SK-N-SH (cell line): ENCODE measurements at regions not wholly inside any gene's neighbourhood (a gene's known extent, or its start where the extent isn't known, plus 50 kb on each side); places are given as distances from the start of the nearest gene placed in this dataset.

Experiments
- CTCF ChIA-PET: fragments of 300-600, 350-600 bp; formaldehyde crosslinking; extraction: SDS; loops from one replicate; lab custom pipeline; 2021; lab: Yijun Ruan, JAX
- POLR2A ChIA-PET: fragments of 350-600 bp; sonication (Branson Sonifier 250); formaldehyde crosslinking; extraction: SDS; loops from one replicate; lab custom pipeline; 2020; ENCODE audit warnings: antibody characterized with exemption, inconsistent platforms; lab: Yijun Ruan, JAX
- DNase-seq: peaks from one replicate; pipeline ENCODE4 v3.0.0; 2012
- H2AFZ ChIP-seq: fragments of 200-600 bp; sonication (generic); 2 replicates; pipeline ENCODE4 v1.8.1; 2016; ENCODE audit warnings: antibody characterized with exemption, mild to moderate bottlenecking, low read depth
- H3F3A ChIP-seq: fragments of 200-600 bp; sonication (generic); replicated peaks from 2 replicates; pipeline ENCODE3; 2016; ENCODE audit warnings: antibody characterized with exemption, mild to moderate bottlenecking; ENCODE audit not compliant: insufficient read depth
- H3K27ac ChIP-seq, 2 experiments: fragments of 200-500 bp in 1 of 2; fragments of 200-600 bp in 1 of 2; sonication (Bioruptor generic) in 1 of 2; sonication (generic), shearing (Covaris generic) in 1 of 2; 2 replicates each; pipeline versions ENCODE4 v1.5.1 to v1.6.1; 2014 to 2016; ENCODE audit warnings: low read depth in 2 of 2, inconsistent platforms in 1 of 2, low read length in 1 of 2, mild to moderate bottlenecking in 1 of 2, mixed read lengths in 1 of 2
- H3K27me3 ChIP-seq: fragments of 200-600 bp; sonication (generic), shearing (Covaris generic); 2 replicates; pipeline ENCODE4 v1.6.1; 2016; ENCODE audit warnings: mixed run types; ENCODE audit not compliant: insufficient read depth
- H3K36me3 ChIP-seq, 2 experiments: fragments of 200-500 bp in 1 of 2; fragments of 200-600 bp in 1 of 2; sonication (Bioruptor generic) in 1 of 2; sonication (generic) in 1 of 2; replicated peaks in 1 of 2; 2 replicates each; pipeline versions ENCODE3 to v1.5.1; 2014 to 2016; ENCODE audit warnings: low read length in 1 of 2, mild to moderate bottlenecking in 1 of 2; ENCODE audit not compliant: insufficient read depth in 2 of 2, control insufficient read depth in 1 of 2
- H3K4me1 ChIP-seq, 2 experiments: fragments of 200-500 bp in 1 of 2; fragments of 200-600 bp in 1 of 2; sonication (Bioruptor generic) in 1 of 2; sonication (generic), shearing (Covaris generic) in 1 of 2; 2 replicates each; pipeline versions ENCODE4 v1.5.1 to v1.6.1; 2014 to 2016; ENCODE audit warnings: low read depth in 1 of 2, low read length in 1 of 2, mixed run types in 1 of 2; ENCODE audit not compliant: insufficient read depth in 2 of 2, control insufficient read depth in 1 of 2
- H3K4me2 ChIP-seq: fragments of 200-600 bp; sonication (generic), shearing (Covaris generic); 2 replicates; pipeline ENCODE4 v1.6.1; 2017; ENCODE audit warnings: mixed run types
- H3K4me3 ChIP-seq, 2 experiments: fragments of 200-500 bp in 1 of 2; fragments of 200-600 bp in 1 of 2; sonication (Bioruptor generic) in 1 of 2; sonication (generic), shearing (Covaris generic) in 1 of 2; 2 replicates each; pipeline versions ENCODE4 v1.5.1 to v1.8.1; 2014 to 2016; ENCODE audit warnings: low read depth in 2 of 2, inconsistent platforms in 1 of 2, low read length in 1 of 2, mild to moderate bottlenecking in 1 of 2, mixed read lengths in 1 of 2, moderate library complexity in 1 of 2
- H3K79me2 ChIP-seq: fragments of 200-600 bp; sonication (generic); 2 replicates; pipeline ENCODE4 v1.8.1; 2017; ENCODE audit warnings: mild to moderate bottlenecking; ENCODE audit not compliant: insufficient read depth
- H3K9ac ChIP-seq: fragments of 200-600 bp; sonication (generic); 2 replicates; pipeline ENCODE4 v1.6.1; 2017; ENCODE audit warnings: mixed run types
- H3K9me2 ChIP-seq: fragments of 200-600 bp; sonication (generic); 2 replicates; pipeline ENCODE4 v1.6.1; 2017; ENCODE audit warnings: mixed run types
- H3K9me3 ChIP-seq: fragments of 200-600 bp; sonication (generic); 2 replicates; pipeline ENCODE4 v1.6.1; 2017; ENCODE audit warnings: mixed run types, mild to moderate bottlenecking, moderate library complexity
- H4K20me1 ChIP-seq: fragments of 200-600 bp; sonication (generic); 2 replicates; pipeline ENCODE4 v1.6.1; 2017; ENCODE audit warnings: mild to moderate bottlenecking, mixed run types; ENCODE audit not compliant: insufficient read depth
- EP300 ChIP-seq, 2 experiments: IDR thresholded peaks; 2 replicates each; pipeline versions ENCODE4 v1.4.0 to v1.6.1; 2012; ENCODE audit warnings: borderline replicate concordance in 1 of 2, low read depth in 1 of 2, low read length in 1 of 2
- FOSL2 ChIP-seq: IDR thresholded peaks from 2 replicates; pipeline ENCODE4 v1.4.0; 2012; ENCODE audit warnings: low read depth, mild to moderate bottlenecking, moderate library complexity, borderline replicate concordance
- IRF3 ChIP-seq: fragments of 150-350 bp; IDR thresholded peaks from 2 replicates; pipeline ENCODE4 v1.6.1; 2016; ENCODE audit warnings: mild to moderate bottlenecking, low read depth, low read length
- JUND ChIP-seq: IDR thresholded peaks from 2 replicates; pipeline ENCODE4 v1.4.0; 2012
- MAX ChIP-seq: IDR thresholded peaks from 2 replicates; pipeline ENCODE4 v1.4.0; 2012; ENCODE audit warnings: low read depth
- MEF2A ChIP-seq: IDR thresholded peaks from 2 replicates; pipeline ENCODE4 v1.4.0; 2012; ENCODE audit warnings: low read depth, borderline replicate concordance
- RCOR1 ChIP-seq: fragments of 150-350 bp; IDR thresholded peaks from 2 replicates; pipeline ENCODE4 v1.6.1; 2017; ENCODE audit warnings: antibody characterized with exemption, low read length
- RXRA ChIP-seq: IDR thresholded peaks from 2 replicates; pipeline ENCODE4 v1.4.0; 2012; ENCODE audit warnings: low read depth, mild to moderate bottlenecking, borderline replicate concordance
- SMC3 ChIP-seq: IDR thresholded peaks from 2 replicates; pipeline ENCODE4 v1.6.1; 2012; ENCODE audit warnings: low read depth, low read length, improper control_type of control experiment
- TAF1 ChIP-seq: IDR thresholded peaks from 2 replicates; pipeline ENCODE4 v1.6.1; 2012; ENCODE audit warnings: low read depth, mild to moderate bottlenecking, low read length, moderate library complexity, borderline replicate concordance
- USF1 ChIP-seq: IDR thresholded peaks from 2 replicates; pipeline ENCODE4 v1.4.0; 2012; ENCODE audit warnings: low read depth, borderline replicate concordance
- YY1 ChIP-seq: IDR thresholded peaks from 2 replicates; pipeline ENCODE4 v1.4.0; 2012; ENCODE audit warnings: low read depth, mild to moderate bottlenecking
- ZBTB33 ChIP-seq: IDR thresholded peaks from 2 replicates; pipeline ENCODE4 v1.4.0; 2012; ENCODE audit warnings: low read depth, borderline replicate concordance
- WGBS: methylation state at CpG from one replicate; pipeline ENCODE4 v1.1.6; 2017; ENCODE audit warnings: low lambda C conversion rate; 5-methylcytosine and 5-hydroxymethylcytosine counted together

GRCh38 chr12:124109760-124110159, 136.7 kb downstream of the ZNF664 start:
- POLR2A ChIA-PET, result no interaction called here
- Histone ChIP-seq H3K4me1 (no peaks in the 10 kb centered on the region; a peak in 1 of 4 replicates), H3K27me3 (no peaks in the 10 kb centered on the region), H3K9me3 (no peaks in the 10 kb centered on the region), H3K79me2 (no peaks in the 10 kb centered on the region), H3K9ac (no peak overlapping the region), H4K20me1 (no peaks in the 10 kb centered on the region), H3K36me3 (no peaks in the 10 kb centered on the region), H2AFZ (no peak overlapping the region), H3F3A (no peaks in the 10 kb centered on the region), H3K4me3 (no peak overlapping the region), H3K4me2 (no peak overlapping the region), H3K27ac (no peak overlapping the region), H3K9me2 (no peaks in the 10 kb centered on the region)
- WGBS, result 23% methylated on average over 3 of the region's 3 CpGs
- CTCF ChIA-PET, result no interaction called here
- no peak for TF ChIP-seq JUND
- TF ChIP-seq USF1, result peak; percentile 91
- TF ChIP-seq, all 33 proteins: peak for 1
- DNase-seq, result peak; percentile 57

GRCh38 chr12:124110372-124110883, 137.4 kb downstream of the ZNF664 start:
- POLR2A ChIA-PET, result no interaction called here
- no peak overlapping the region for H2AFZ ChIP-seq
- H3K27ac ChIP-seq, result no peak overlapping the region
- H3K9me2 ChIP-seq, result no peaks in the 10 kb centered on the region
- TF ChIP-seq FOSL2, result no peak
- TF ChIP-seq IRF3, result no peak
- TF ChIP-seq, all 33 proteins: peak for 0
- no peaks in the 10 kb centered on the region for H3K79me2 ChIP-seq
- CTCF ChIA-PET, result no interaction called here
- H3K36me3 ChIP-seq, result no peaks in the 10 kb centered on the region
- no peak overlapping the region for H3K4me3 ChIP-seq
- H3F3A ChIP-seq, result no peaks in the 10 kb centered on the region
- no peak overlapping the region for H3K4me2 ChIP-seq
- no peak for DNase-seq
- H4K20me1 ChIP-seq, result no peaks in the 10 kb centered on the region
- WGBS, result 79% methylated on average over 2 of the region's 2 CpGs
- no peak overlapping the region for H3K9ac ChIP-seq
- H3K27me3 ChIP-seq, result no peaks in the 10 kb centered on the region
- H3K9me3 ChIP-seq, result no peaks in the 10 kb centered on the region
- H3K4me1 ChIP-seq, result no peaks in the 10 kb centered on the region; a peak in 1 of 4 replicates

GRCh38 chr12:124111006-124111405, 138.0 kb downstream of the ZNF664 start:
- CTCF ChIA-PET, result no interaction called here

More at GRCh38 chr12:124111006-124111405, 138.0 kb downstream of the ZNF664 start:
- POLR2A ChIA-PET, result no interaction called here
- H3K27ac ChIP-seq, result no peak overlapping the region
- no peaks in the 10 kb centered on the region for H3F3A ChIP-seq
- 52% methylated on average over 5 of the region's 5 CpGs for WGBS
- H4K20me1 ChIP-seq, result no peaks in the 10 kb centered on the region
- H3K4me1 ChIP-seq, result no peaks in the 10 kb centered on the region; a peak in 1 of 4 replicates
- no peak for DNase-seq
- no peaks in the 10 kb centered on the region for H3K27me3 ChIP-seq
- no peak overlapping the region for H3K9ac ChIP-seq
- no peaks in the 10 kb centered on the region for H3K9me3 ChIP-seq
- no peak overlapping the region for H2AFZ ChIP-seq
- H3K36me3 ChIP-seq, result no peaks in the 10 kb centered on the region
- no peak overlapping the region for H3K4me2 ChIP-seq
- TF ChIP-seq FOSL2, result no peak
- TF ChIP-seq MEF2A, result no peak
- no peak for TF ChIP-seq USF1
- TF ChIP-seq IRF3, result no peak
- TF ChIP-seq SMC3, result no peak
- TF ChIP-seq MAX, result no peak
- no peak for TF ChIP-seq RXRA
- no peak for TF ChIP-seq TAF1
- TF ChIP-seq YY1, result no peak
- TF ChIP-seq EP300 (IDR thresholded peaks at IDR 0.05; ENCODE audit: borderline replicate concordance in 1 of 2, low read depth in 1 of 2, low read length in 1 of 2), result no peak
- TF ChIP-seq RCOR1, result no peak
- no peak for TF ChIP-seq ZBTB33
- no peaks in the 10 kb centered on the region for H3K9me2 ChIP-seq
- no peaks in the 10 kb centered on the region for H3K79me2 ChIP-seq
- no peak overlapping the region for H3K4me3 ChIP-seq
